Endothelial cell of umbilical vein (primary cell): ENCODE measurements at regions not wholly inside any gene's neighbourhood (a gene's known extent, or its start where the extent isn't known, plus 50 kb on each side); places are given as distances from the start of the nearest gene placed in this dataset.

Source experiments
- BruUV-seq: library from RNA; stranded (reverse); fragments of 400-500 nt; replicated peaks from 2 replicates; lab custom pipeline; 2021; lab: Mats Ljungman, UMichigan
- CTCF ChIA-PET: fragments of 300-600, 350-600 bp; sonication (Branson Sonifier 250); formaldehyde crosslinking; loops from one replicate; lab custom pipeline; 2021; ENCODE audit warnings: antibody characterized with exemption, inconsistent platforms; lab: Charles Lee
- POLR2A ChIA-PET: fragments of 300-600, 350-600 bp; sonication (Branson Sonifier 250); formaldehyde crosslinking; loops from one replicate; lab custom pipeline; 2021; ENCODE audit warnings: antibody characterized with exemption, inconsistent platforms; lab: Charles Lee
- DNase-seq: peaks from one replicate; pipeline ENCODE4 v3.0.0-alpha.2; 2011; ENCODE audit warnings: low read depth, low spot score
- FAIRE-seq: peaks from 2 replicates; lab custom pipeline; 2011; peaks lifted over from hg19 to GRCh38; lab: Jason Lieb, UNC
- H2AFZ ChIP-seq: 2 replicates; pipeline ENCODE4 v1.6.0; 2012; ENCODE audit warnings: low read depth, low read length, control low read depth, inconsistent platforms
- H3K27ac ChIP-seq: 2 replicates; pipeline ENCODE4 v1.5.1; 2011; ENCODE audit warnings: low read depth, mild to moderate bottlenecking, control low read depth, low read length, moderate library complexity; ENCODE audit not compliant: insufficient read depth
- H3K27me3 ChIP-seq, 2 experiments: 2 replicates each; pipeline versions ENCODE4 v1.6.0 to v1.6.1; 2011; ENCODE audit warnings: low read length in 2 of 2, mixed read lengths in 1 of 2; ENCODE audit not compliant: control insufficient read depth in 2 of 2, insufficient read depth in 2 of 2
- H3K36me3 ChIP-seq, 2 experiments: 2 replicates in 1 of 2; 3 replicates in 1 of 2; pipeline ENCODE4 v1.5.1; 2011; ENCODE audit warnings: low read length in 2 of 2, mild to moderate bottlenecking in 1 of 2, moderate library complexity in 1 of 2; ENCODE audit not compliant: control insufficient read depth in 2 of 2, insufficient read depth in 2 of 2; ENCODE audit errors: extremely low read depth in 1 of 2
- H3K4me1 ChIP-seq: 3 replicates; pipeline ENCODE4 v1.5.1; 2011; ENCODE audit warnings: mild to moderate bottlenecking, low read length; ENCODE audit not compliant: control insufficient read depth, insufficient read depth; ENCODE audit errors: extremely low read depth
- H3K4me2 ChIP-seq: 2 replicates; pipeline ENCODE4 v1.6.1; 2011; ENCODE audit warnings: low read length, control low read depth, mixed read lengths; ENCODE audit not compliant: insufficient read depth
- H3K4me3 ChIP-seq, 3 experiments: fragments of 200-600 bp in 1 of 3; sonication (generic), shearing (Covaris generic) in 1 of 3; replicated peaks in 1 of 3; 2 replicates each; pipeline ENCODE4 v1.5.1; 2011 to 2016; ENCODE audit warnings: control low read depth in 3 of 3, low read length in 3 of 3, mild to moderate bottlenecking in 2 of 3, inconsistent platforms in 1 of 3, low read depth in 1 of 3, moderate library complexity in 1 of 3; ENCODE audit not compliant: insufficient read depth in 1 of 3
- H3K79me2 ChIP-seq: 2 replicates; pipeline ENCODE4 v1.6.0; 2012; ENCODE audit warnings: low read length, inconsistent platforms; ENCODE audit not compliant: control insufficient read depth, insufficient read depth
- H3K9ac ChIP-seq: replicated peaks from 2 replicates; pipeline ENCODE3; 2011; ENCODE audit warnings: low read length, control low read depth; ENCODE audit not compliant: insufficient read depth; ENCODE audit errors: extremely low read depth
- H3K9me1 ChIP-seq: replicated peaks from 3 replicates; pipeline ENCODE4 v1.6.0; 2011; ENCODE audit warnings: mild to moderate bottlenecking, low read length; ENCODE audit not compliant: control insufficient read depth, insufficient read depth; ENCODE audit errors: extremely low read depth
- H3K9me3 ChIP-seq: replicated peaks from 2 replicates; pipeline ENCODE4 v1.5.1; 2012; ENCODE audit warnings: low read length, inconsistent platforms; ENCODE audit not compliant: control insufficient read depth, insufficient read depth
- H4K20me1 ChIP-seq: replicated peaks from 2 replicates; pipeline ENCODE3; 2011; ENCODE audit warnings: mild to moderate bottlenecking, low read length; ENCODE audit not compliant: control insufficient read depth, insufficient read depth; ENCODE audit errors: extremely low read depth
- CTCF ChIP-seq, 2 donors: IDR thresholded peaks; 1 replicate in 1 of 2; 2 replicates in 1 of 2; pipeline ENCODE4 v1.5.1; 2011; ENCODE audit warnings: low read length in 2 of 2, mild to moderate bottlenecking in 2 of 2, moderate library complexity in 2 of 2, control low read depth in 1 of 2, inconsistent platforms in 1 of 2, low read depth in 1 of 2; ENCODE audit not compliant: insufficient read depth in 1 of 2; ENCODE audit errors: extremely low read depth in 1 of 2
- EZH2 ChIP-seq: IDR thresholded peaks from 2 replicates; pipeline ENCODE4 v1.6.1; 2012; ENCODE audit warnings: borderline replicate concordance, low read depth, mild to moderate bottlenecking, moderate library complexity, low read length, inconsistent platforms; ENCODE audit not compliant: severe bottlenecking
- FOS ChIP-seq: IDR thresholded peaks from 2 replicates; pipeline ENCODE4 v1.6.1; 2011; ENCODE audit warnings: mild to moderate bottlenecking, low read length, moderate library complexity, borderline replicate concordance; ENCODE audit not compliant: insufficient read depth
- GATA2 ChIP-seq: IDR thresholded peaks from 2 replicates; pipeline ENCODE4 v1.7.0; 2011; ENCODE audit warnings: low read depth, mild to moderate bottlenecking, moderate library complexity, mixed read lengths, low read length; ENCODE audit not compliant: insufficient read length, insufficient read depth
- JUN ChIP-seq: IDR thresholded peaks from 2 replicates; pipeline ENCODE4 v1.6.1; 2011; ENCODE audit warnings: borderline replicate concordance, low read depth; ENCODE audit not compliant: insufficient read length, insufficient read depth
- MAX ChIP-seq: IDR thresholded peaks from 2 replicates; pipeline ENCODE4 v1.6.1; 2011; ENCODE audit not compliant: insufficient read depth, insufficient read length
- MYC ChIP-seq: IDR thresholded peaks from one replicate; pipeline ENCODE4 v1.6.1; 2011; ENCODE audit warnings: mild to moderate bottlenecking, low read depth, low read length
- POLR2A ChIP-seq: IDR thresholded peaks from 2 replicates; pipeline ENCODE4 v1.6.1; 2012; ENCODE audit warnings: low read depth, mild to moderate bottlenecking, control low read depth, low read length
- POLR2AphosphoS5 ChIP-seq: IDR thresholded peaks from 2 replicates; pipeline ENCODE4 v1.6.1; 2012; ENCODE audit warnings: low read depth, mild to moderate bottlenecking, control low read depth, low read length, moderate library complexity; ENCODE audit not compliant: insufficient read depth
- dilution Hi-C: fragments of 300-500 bp; cut with MboI; formaldehyde crosslinking; loops from one replicate; pipeline ENCODE4 v1.15.0; 2019; ENCODE audit warnings: low sequenced_read_pairs; ENCODE audit not compliant: extremely low pct_ligation_motif_present
- intact Hi-C: fragments of 100-400 bp; cut with micrococcal nuclease; formaldehyde crosslinking; loops from one replicate; pipeline ENCODE4 v1.10.0; 2022

DNA sequence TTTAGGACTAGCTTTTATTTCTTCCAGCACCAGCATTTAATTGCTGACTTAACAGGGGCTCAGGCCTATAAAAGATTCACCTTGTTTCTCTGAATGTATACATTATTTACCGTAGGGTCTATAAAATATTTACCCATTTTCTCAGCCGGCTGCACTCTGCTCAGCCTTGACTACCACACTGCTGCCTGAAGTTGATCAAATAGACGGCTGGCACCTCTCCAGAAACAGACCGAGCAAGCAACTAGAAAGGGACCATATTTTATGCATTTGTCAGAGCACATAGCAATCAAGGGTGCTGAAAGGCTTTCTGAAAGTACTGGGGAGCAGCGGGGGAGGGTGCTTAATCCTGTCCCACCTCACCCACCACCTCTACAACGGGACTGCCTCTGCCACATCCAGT lies 64.7 kb upstream of the FGGY start:
- no peak for FAIRE-seq
- dilution Hi-C loops: no loop called here
- no TSS peak for BruUV-seq

More for the DNA sequence above, 64.7 kb upstream of the FGGY start:
- Histone ChIP-seq H3K9ac (no peak overlapping the region), H4K20me1 (no peaks in the 10 kb centered on the region), H2AFZ (no peak overlapping the region), H3K9me1 (no peaks in the 10 kb centered on the region), H3K79me2 (no peaks in the 10 kb centered on the region), H3K27me3 (no peaks in the 10 kb centered on the region), H3K9me3 (no peaks in the 10 kb centered on the region), H3K4me3 (no peak overlapping the region), H3K36me3 (no peaks in the 10 kb centered on the region), H3K27ac (no peak overlapping the region), H3K4me1 (no peaks in the 10 kb centered on the region), H3K4me2 (no peak overlapping the region)
- POLR2A ChIA-PET: no interaction called here
- DNase-seq: no peak
- intact Hi-C loops: no loop called here
- CTCF ChIA-PET: no interaction called here
- TF ChIP-seq GATA2 (no peak), JUN (no peak), POLR2A (no peak), POLR2AphosphoS5 (no peak), MYC (no peak), FOS (no peak), EZH2 (no peak), CTCF (IDR thresholded peaks at IDR 0.05; ENCODE audit: extremely low read depth in 1 of 2, insufficient read depth in 1 of 2, low read depth in 1 of 2, low read length in 2 of 2) (no peak), MAX (no peak)
